GM13976 (cell line): ENCODE measurements at regions not wholly inside any gene's neighbourhood (a gene's known extent, or its start where the extent isn't known, plus 50 kb on each side); places are given as distances from the start of the nearest gene placed in this dataset.

ENCODE experiments used
- DNase-seq: peaks from one replicate; pipeline ENCODE4 v3.0.0; 2012; ENCODE audit warnings: low spot score
- in situ Hi-C: fragments of 300-500 bp; cut with MboI; formaldehyde crosslinking; loops from one replicate; pipeline ENCODE4 v1.12.0; 2022; ENCODE audit warnings: low sequenced_read_pairs, mixed read lengths, inconsistent platforms; ENCODE audit not compliant: unreplicated experiment
- TF ChIP-seq, protein P1 (sequence below): IDR thresholded peaks from 2 replicates; pipeline ENCODE4 v1.5.1; 2012; ENCODE audit warnings: borderline replicate concordance, mild to moderate bottlenecking; ENCODE audit not compliant: insufficient read depth; ENCODE audit errors: extremely low read depth, missing control alignments, control extremely low read depth

DNA sequence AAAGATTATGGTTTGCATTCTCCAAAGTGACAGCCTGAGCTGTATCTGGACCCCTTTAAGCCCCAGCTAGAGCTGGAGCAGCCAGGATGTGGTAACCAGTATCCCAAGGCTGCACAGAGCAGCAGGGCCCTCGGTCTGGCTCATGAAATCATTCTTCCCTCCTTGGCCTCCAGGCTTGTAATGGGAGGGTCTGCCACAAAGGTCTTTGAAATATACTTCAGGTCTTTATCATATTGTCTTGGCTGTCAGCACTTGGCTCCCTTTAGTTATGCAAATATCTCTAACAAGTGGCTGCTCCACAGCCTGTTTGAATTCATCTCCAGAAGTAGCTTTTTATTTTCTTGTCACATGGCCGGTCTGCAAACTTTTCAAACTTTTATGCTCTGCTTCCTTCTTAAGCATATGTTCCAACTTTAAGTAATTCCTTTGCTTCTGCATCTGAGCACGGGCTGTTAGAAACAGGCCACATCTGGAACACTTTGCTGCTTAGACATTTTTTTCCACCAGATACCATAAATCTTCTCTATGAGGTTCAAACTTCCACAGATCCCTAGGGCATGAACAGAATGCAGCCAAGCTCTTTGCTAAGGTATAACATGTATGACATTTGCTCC, 663.4 kb upstream of the MIS18BP1 start:
- DNase-seq, result no peak
- in situ Hi-C loops, result no loop called here
- TF ChIP-seq, protein P1, sequence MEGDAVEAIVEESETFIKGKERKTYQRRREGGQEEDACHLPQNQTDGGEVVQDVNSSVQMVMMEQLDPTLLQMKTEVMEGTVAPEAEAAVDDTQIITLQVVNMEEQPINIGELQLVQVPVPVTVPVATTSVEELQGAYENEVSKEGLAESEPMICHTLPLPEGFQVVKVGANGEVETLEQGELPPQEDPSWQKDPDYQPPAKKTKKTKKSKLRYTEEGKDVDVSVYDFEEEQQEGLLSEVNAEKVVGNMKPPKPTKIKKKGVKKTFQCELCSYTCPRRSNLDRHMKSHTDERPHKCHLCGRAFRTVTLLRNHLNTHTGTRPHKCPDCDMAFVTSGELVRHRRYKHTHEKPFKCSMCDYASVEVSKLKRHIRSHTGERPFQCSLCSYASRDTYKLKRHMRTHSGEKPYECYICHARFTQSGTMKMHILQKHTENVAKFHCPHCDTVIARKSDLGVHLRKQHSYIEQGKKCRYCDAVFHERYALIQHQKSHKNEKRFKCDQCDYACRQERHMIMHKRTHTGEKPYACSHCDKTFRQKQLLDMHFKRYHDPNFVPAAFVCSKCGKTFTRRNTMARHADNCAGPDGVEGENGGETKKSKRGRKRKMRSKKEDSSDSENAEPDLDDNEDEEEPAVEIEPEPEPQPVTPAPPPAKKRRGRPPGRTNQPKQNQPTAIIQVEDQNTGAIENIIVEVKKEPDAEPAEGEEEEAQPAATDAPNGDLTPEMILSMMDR, result no peak

DNA sequence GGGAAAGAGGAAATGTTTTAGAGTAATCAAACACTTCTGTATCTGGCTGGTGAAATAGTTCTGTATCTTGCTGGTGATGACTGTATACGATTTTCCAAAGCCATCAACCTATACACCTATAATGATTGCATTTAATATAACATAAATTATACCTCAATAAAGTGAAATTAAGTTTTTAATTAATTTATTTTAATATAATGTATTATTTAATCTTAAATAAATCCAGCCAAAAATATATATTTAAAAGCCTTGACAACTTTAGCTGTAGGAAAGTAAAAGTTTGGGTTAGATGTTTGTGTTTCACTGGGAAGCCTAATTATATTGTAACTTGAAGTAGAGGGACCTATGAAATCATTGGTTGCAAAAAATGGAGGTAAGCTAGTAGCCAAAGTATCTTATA, 654.8 kb upstream of the MIS18BP1 start:
- DNase-seq, result no peak
- TF ChIP-seq, protein P1, result no peak
- in situ Hi-C loops, result no loop called here

DNA sequence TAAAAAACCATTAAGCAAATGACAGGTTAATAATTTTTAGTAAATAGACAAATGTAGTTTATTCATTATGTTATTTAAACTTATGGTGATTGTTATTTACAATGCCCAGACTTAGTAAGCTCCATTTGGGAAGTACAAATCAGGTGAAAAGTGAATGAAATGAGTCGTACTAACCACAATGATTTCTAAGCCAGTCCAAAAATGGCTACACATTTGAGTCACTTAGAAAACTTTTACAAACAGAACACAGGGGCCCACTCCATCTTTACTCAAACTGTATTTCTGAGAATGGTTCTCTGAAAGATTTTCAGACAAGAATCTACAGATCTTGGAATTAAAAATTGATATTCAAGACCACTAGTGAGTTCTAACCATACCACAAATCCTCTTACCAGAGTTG, 653.3 kb upstream of the MIS18BP1 start:
- in situ Hi-C loops, result no loop called here
- TF ChIP-seq, protein P1, result no peak
- no peak for DNase-seq

DNA sequence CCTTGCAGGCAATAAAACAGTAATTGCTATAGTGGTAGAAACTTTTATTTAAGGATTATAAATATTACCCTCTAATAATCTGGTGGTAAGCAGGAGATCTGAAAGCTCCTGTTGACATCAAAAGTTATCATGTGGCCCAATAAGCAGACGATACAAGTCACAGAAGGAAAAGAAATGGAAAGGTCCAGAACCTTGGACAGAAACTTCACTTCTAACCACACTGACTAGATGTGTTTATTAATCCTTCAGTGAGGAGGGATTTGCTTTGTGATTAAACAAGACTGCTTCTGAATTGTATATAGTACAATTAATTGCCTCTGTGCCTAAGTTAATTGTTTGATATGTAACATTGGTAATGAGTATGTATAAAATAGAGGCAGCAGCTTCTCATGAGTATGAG, 652.7 kb upstream of the MIS18BP1 start:
- in situ Hi-C loops, result no loop called here
- TF ChIP-seq, protein P1, result no peak
- no peak for DNase-seq

DNA sequence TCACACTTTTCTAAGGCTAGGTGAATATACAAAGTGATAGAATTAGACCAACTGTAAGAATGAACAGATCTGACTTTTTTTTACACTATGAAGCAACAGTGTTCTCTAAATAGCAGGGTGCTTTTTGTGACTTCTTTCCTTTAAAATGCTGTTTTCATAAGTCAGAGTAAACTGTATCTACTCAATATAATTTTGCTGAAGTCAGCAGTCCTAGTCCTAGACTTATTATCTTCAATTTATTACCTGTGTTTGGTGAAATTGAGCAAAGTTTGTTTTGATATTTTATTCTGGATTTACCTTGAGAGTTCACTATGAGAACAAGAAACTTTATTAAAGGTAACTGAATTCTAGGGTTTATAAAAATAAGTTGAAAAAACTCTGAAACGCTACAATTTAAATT, 651.3 kb upstream of the MIS18BP1 start:
- in situ Hi-C loops, result no loop called here
- DNase-seq, result no peak
- TF ChIP-seq, protein P1, result no peak

DNA sequence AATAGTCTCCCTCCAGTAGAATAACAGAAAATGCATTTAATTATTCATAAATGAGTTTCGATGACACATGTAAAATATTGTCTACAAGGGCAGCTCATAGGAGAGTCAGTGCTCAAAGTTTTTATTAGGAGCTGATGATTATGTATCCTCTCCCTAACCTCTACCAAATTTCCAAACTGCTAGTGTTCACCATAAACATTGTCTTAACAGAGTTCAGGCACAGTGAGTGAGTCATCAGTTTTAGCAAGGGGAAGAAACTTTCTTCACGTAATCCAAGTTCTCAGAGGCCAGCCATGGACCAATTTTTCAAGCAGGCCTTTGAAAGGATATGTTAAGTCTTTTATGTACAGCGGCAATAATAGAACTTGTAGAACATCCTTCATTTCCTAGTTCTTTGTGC, 649.2 kb upstream of the MIS18BP1 start:
- in situ Hi-C loops, result no loop called here
- TF ChIP-seq, protein P1, result no peak
- DNase-seq, result no peak
